ENCODE measurements at regions not wholly inside any gene's neighbourhood (a gene's known extent, or its start where the extent isn't known, plus 50 kb on each side); places are given as distances from the start of the nearest gene placed in this dataset.
A peak's percentile ranks its signal among the peaks of the same experiment; 100 is the strongest.

DNA sequence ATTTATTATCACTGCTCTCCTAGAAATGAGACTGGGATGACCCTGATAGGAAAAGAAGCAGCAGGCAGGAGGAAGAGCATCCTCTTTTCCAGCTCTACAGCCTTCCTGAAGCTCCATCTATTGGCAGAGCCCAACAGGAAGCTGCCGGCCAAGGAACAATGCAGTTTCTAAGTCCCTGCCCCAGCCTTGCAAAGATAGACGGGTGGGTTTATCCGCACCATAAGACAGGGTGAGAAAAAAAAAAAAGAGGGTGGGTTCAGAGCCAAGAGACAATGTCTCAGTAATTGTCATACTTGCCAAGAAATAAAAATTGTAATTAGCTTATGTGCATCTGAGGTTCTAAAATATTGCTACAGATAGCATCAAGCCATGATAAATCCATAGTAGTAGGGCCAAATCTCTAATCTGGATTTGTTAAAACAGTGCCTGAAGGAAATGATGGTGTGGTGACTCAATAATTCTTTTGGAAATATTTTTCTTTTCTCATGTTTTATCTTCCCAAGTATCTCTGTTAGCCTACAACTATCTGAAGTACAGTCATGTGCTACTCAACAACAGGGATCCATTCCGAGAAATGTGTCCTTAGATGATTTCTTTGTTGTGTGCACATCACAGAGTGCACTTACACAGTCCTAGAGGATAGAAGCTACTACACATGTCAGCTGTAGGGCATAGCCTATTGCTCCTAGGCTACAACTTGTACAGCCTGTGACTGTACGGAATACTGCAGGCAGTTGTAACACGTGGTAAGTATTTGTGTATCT lies 242.9 kb upstream of the CXCL12 start:
- no peak overlapping the region for H3K4me3 ChIP-seq (replicated peaks in 1 of 2; ENCODE audit: low read depth in 2 of 2, low read length in 2 of 2)
- TF ChIP-seq, protein P1, sequence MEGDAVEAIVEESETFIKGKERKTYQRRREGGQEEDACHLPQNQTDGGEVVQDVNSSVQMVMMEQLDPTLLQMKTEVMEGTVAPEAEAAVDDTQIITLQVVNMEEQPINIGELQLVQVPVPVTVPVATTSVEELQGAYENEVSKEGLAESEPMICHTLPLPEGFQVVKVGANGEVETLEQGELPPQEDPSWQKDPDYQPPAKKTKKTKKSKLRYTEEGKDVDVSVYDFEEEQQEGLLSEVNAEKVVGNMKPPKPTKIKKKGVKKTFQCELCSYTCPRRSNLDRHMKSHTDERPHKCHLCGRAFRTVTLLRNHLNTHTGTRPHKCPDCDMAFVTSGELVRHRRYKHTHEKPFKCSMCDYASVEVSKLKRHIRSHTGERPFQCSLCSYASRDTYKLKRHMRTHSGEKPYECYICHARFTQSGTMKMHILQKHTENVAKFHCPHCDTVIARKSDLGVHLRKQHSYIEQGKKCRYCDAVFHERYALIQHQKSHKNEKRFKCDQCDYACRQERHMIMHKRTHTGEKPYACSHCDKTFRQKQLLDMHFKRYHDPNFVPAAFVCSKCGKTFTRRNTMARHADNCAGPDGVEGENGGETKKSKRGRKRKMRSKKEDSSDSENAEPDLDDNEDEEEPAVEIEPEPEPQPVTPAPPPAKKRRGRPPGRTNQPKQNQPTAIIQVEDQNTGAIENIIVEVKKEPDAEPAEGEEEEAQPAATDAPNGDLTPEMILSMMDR (IDR thresholded peaks at IDR 0.05; ENCODE audit: low read depth, low read length), result no peak
- peak; percentile 89 to 95 for DNase-seq (ENCODE audit: low read depth in 2 of 2)

DNA sequence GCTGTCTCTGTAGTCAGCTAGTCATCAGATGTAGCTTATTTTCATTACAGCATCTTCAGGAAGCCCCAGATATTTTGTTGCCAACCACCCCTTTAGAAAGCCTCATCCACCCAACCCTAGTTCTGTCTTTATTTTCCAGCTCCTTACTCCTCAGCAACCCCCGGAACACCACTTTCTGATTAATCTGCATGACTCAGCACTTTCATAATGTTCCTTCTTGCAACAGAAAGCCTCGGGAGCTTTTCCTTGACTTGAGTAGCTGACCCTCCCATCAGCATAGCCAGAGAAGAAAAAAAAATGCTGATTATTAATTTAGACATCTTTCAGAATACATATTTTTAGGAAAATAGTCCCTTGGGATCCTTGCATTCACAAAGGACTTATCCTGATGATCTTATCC lies 244.0 kb upstream of the CXCL12 start:
- H3K4me3 ChIP-seq (replicated peaks in 1 of 2; ENCODE audit: low read depth in 2 of 2, low read length in 2 of 2), result no peak overlapping the region
- peak; percentile 95 to 96 for DNase-seq (ENCODE audit: low read depth in 2 of 2)
- TF ChIP-seq, protein P1 (IDR thresholded peaks at IDR 0.05; ENCODE audit: low read depth, low read length), result no peak

DNA sequence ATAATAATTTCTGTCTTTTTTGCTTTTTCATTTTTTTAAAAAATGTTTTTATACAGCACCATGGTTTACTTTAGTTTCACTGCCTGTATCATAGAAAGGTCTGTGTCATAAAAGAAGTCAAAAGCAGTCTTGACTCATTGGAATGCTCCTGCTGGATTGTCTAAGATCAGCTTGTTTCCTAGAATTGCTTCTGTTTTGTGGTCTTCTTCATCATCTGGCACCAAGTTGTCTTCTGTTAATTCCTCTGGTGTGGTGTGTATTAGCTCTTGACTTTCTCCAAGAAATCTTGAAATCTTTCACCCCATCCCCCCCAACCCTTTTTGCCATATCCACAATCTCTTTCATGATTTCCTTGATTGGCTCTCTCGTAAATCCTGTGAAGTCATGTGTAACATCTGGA lies 250.3 kb upstream of the CXCL12 start:
- DNase-seq (ENCODE audit: low read depth in 2 of 2), result no peak
- TF ChIP-seq, protein P1 (IDR thresholded peaks at IDR 0.05; ENCODE audit: low read depth, low read length), result no peak
- no peak overlapping the region for H3K4me3 ChIP-seq (replicated peaks in 1 of 2; ENCODE audit: low read depth in 2 of 2, low read length in 2 of 2)

DNA sequence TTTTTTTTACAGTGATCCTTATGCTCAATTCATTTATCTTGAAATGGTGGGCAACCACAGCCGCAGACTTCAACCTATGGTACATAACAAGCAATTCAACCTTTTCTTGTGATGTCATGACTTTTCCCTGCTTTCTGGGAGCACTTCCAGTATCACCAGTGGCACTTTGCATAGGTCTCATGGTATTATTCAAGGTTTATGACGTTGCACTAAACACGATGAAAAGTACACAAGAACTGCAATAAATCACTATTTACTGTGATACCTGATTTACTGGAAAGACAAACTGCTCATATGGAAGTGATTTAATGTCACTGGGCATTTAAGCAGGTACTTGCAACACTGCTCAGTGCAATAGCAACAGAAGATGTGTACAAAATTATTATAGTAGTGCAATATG lies 251.7 kb upstream of the CXCL12 start:
- DNase-seq (ENCODE audit: low read depth in 2 of 2), result no peak
- TF ChIP-seq, protein P1 (IDR thresholded peaks at IDR 0.05; ENCODE audit: low read depth, low read length), result no peak
- H3K4me3 ChIP-seq (replicated peaks in 1 of 2; ENCODE audit: low read depth in 2 of 2, low read length in 2 of 2), result no peak overlapping the region

DNA sequence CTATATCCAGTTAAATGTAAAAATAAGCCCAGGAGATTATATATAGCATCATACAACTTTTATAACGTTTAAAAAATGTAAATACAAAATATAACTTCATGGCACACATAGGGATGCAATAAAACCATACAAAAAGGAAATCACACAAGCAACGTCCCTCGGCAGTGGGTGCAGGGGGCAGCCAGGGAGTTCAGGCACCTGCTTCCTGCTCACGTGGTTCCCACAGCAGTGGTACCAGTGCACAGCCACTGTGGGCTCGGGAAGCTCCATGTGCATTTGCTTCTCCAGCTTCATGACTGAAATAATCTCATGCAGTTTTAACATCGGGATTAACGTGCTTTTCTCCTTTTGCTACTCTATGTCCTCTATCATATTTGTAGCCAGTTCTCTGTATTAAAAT lies 255.5 kb upstream of the CXCL12 start:
- TF ChIP-seq, protein P1 (IDR thresholded peaks at IDR 0.05; ENCODE audit: low read depth, low read length), result no peak
- H3K4me3 ChIP-seq (replicated peaks in 1 of 2; ENCODE audit: low read depth in 2 of 2, low read length in 2 of 2), result no peak overlapping the region
- DNase-seq (ENCODE audit: low read depth in 2 of 2), result no peak

DNA sequence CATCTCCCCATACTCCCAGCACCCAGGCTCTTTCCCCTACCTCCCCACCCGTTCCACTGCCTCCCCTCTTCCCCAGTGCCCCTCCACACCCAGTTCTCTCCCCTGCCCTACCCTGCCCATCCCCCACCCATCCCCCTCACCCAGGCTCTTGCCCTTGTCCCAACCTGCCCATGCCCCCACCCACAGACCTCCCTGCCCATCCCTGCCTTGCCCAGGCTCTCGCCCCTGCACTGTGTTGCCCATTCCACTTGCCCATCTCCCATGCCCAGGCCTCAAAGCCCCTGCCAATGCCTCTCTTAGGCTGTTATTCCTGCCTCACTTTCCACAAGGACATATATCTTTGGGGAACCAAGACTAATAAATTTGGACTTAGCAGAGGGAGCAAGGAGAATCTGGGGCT lies 262.6 kb upstream of the CXCL12 start:
- TF ChIP-seq, protein P1 (IDR thresholded peaks at IDR 0.05; ENCODE audit: low read depth, low read length), result no peak
- H3K4me3 ChIP-seq (replicated peaks in 1 of 2; ENCODE audit: low read depth in 2 of 2, low read length in 2 of 2), result no peak overlapping the region
- no peak for DNase-seq (ENCODE audit: low read depth in 2 of 2)
